ENCODE measurements at regions not wholly inside any gene's neighbourhood (a gene's known extent, or its start where the extent isn't known, plus 50 kb on each side); places are given as distances from the start of the nearest gene placed in this dataset.

GRCh38 chr14:53571641-53572328 is 384.8 kb downstream of the BMP4 start (continued):
- no peak for TF ChIP-seq TAF1 (IDR thresholded peaks at IDR 0.05; ENCODE audit: low read depth, low read length)
- no peak for TF ChIP-seq KDM5A (IDR thresholded peaks at IDR 0.05; ENCODE audit: low read length)
- no peak for TF ChIP-seq SIN3A (conservative IDR thresholded peaks at IDR 0.05 in 1 of 2, IDR thresholded peaks at IDR 0.05 in 1 of 2; ENCODE audit: low read depth in 1 of 2, low read length in 2 of 2)

Data from H1 (cell line).